Keratinocyte (primary cell): ENCODE measurements at regions not wholly inside any gene's neighbourhood (a gene's known extent, or its start where the extent isn't known, plus 50 kb on each side); places are given as distances from the start of the nearest gene placed in this dataset.

Source experiments
- DNase-seq: peaks from one replicate; pipeline ENCODE4 v3.0.0-alpha.2; 2011; ENCODE audit warnings: low read depth, missing footprints, low spot score
- FAIRE-seq: peaks from 2 replicates; lab custom pipeline; 2011; peaks lifted over from hg19 to GRCh38; lab: Jason Lieb, UNC
- H2AFZ ChIP-seq: 2 replicates; pipeline ENCODE4 v1.6.0; 2012; ENCODE audit warnings: low read length, control low read depth, inconsistent platforms; ENCODE audit not compliant: control insufficient read depth
- H3K27ac ChIP-seq: 2 replicates; pipeline ENCODE4 v1.5.1; 2011; ENCODE audit warnings: low read length; ENCODE audit not compliant: control insufficient read depth, insufficient read depth
- H3K27me3 ChIP-seq: 3 replicates; pipeline ENCODE4 v1.6.0; 2011; ENCODE audit warnings: low read length; ENCODE audit not compliant: control insufficient read depth, insufficient read depth; ENCODE audit errors: extremely low read depth
- H3K36me3 ChIP-seq, 2 experiments: 2 replicates in 1 of 2; 3 replicates in 1 of 2; pipeline ENCODE4 v1.5.1; 2011; ENCODE audit warnings: low read length in 2 of 2, mild to moderate bottlenecking in 1 of 2; ENCODE audit not compliant: control insufficient read depth in 2 of 2, insufficient read depth in 2 of 2; ENCODE audit errors: extremely low read depth in 1 of 2
- H3K4me1 ChIP-seq: 3 replicates; pipeline ENCODE4 v1.5.1; 2011; ENCODE audit warnings: low read length; ENCODE audit not compliant: control insufficient read depth, insufficient read depth; ENCODE audit errors: extremely low read depth
- H3K4me2 ChIP-seq: 3 replicates; pipeline ENCODE4 v1.6.0; 2011; ENCODE audit warnings: low read depth, low read length; ENCODE audit not compliant: control insufficient read depth, insufficient read depth; ENCODE audit errors: extremely low read depth
- H3K4me3 ChIP-seq, 3 experiments: fragments of 200-600 bp in 1 of 3; sonication (generic) in 1 of 3; 2 replicates in 2 of 3; 3 replicates in 1 of 3; pipeline ENCODE4 v1.5.1; 2011 to 2016; ENCODE audit warnings: low read length in 3 of 3, mild to moderate bottlenecking in 3 of 3, control low read depth in 2 of 3, inconsistent platforms in 1 of 3, low read depth in 1 of 3, mixed read lengths in 1 of 3, mixed run types in 1 of 3, moderate library complexity in 1 of 3; ENCODE audit not compliant: control insufficient read depth in 2 of 3, insufficient read depth in 2 of 3; ENCODE audit errors: extremely low read depth in 1 of 3
- H3K79me2 ChIP-seq: 2 replicates; pipeline ENCODE4 v1.6.0; 2012; ENCODE audit warnings: low read length; ENCODE audit not compliant: control insufficient read depth, insufficient read depth
- H3K9ac ChIP-seq: 3 replicates; pipeline ENCODE4 v1.6.0; 2011; ENCODE audit warnings: low read length; ENCODE audit not compliant: control insufficient read depth, insufficient read depth; ENCODE audit errors: extremely low read depth
- H3K9me1 ChIP-seq: 3 replicates; pipeline ENCODE4 v1.6.0; 2011; ENCODE audit warnings: low read length; ENCODE audit not compliant: control insufficient read depth, insufficient read depth; ENCODE audit errors: extremely low read depth
- H3K9me3 ChIP-seq: 2 replicates; pipeline ENCODE4 v1.5.1; 2012; ENCODE audit warnings: low read depth, low read length; ENCODE audit not compliant: control insufficient read depth
- H4K20me1 ChIP-seq: 3 replicates; pipeline ENCODE4 v1.6.0; 2011; ENCODE audit warnings: low read length; ENCODE audit not compliant: control insufficient read depth, insufficient read depth; ENCODE audit errors: extremely low read depth
- EZH2 ChIP-seq: IDR thresholded peaks from one replicate; pipeline ENCODE4 v1.6.1; 2012; ENCODE audit warnings: inconsistent platforms, mild to moderate bottlenecking, low read length, moderate library complexity
- dilution Hi-C: fragments of 300-500 bp; cut with MboI; formaldehyde crosslinking; loops from one replicate; pipeline ENCODE4 v1.7.0; 2020; ENCODE audit warnings: low sequenced_read_pairs; ENCODE audit not compliant: extremely low pct_ligation_motif_present
- TF ChIP-seq, protein P1 (sequence below), 3 experiments: IDR thresholded peaks in 1 of 3; conservative IDR thresholded peaks in 1 of 3; optimal IDR thresholded peaks in 1 of 3; 2 replicates in 2 of 3; 3 replicates in 1 of 3; pipeline versions ENCODE3 to v1.5.1; 2011; ENCODE audit warnings: low read length in 3 of 3, mild to moderate bottlenecking in 3 of 3, moderate library complexity in 2 of 3, control low read depth in 1 of 3, inconsistent platforms in 1 of 3; ENCODE audit not compliant: insufficient read depth in 2 of 3; ENCODE audit errors: extremely low read depth in 1 of 3

DNA sequence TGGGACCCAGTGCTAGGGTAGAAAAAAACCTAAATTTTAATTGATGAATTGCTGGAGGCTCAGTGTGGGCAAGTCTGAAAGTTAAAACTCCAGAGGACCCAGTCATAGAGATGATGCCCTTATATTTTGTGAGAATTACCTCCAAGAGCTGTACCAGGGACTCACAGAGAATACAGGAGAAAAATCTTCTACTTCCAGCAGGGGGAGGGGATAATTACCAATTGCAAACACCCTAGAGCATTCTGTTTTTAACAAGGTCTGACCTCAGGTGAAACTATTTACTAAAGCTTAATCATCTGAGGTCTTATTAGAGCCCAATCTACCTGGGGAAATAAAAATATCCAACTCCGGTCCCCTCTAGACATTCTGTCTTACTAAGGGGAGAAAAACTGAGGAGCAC is 994.7 kb upstream of the MIR17HG start:
- Histone ChIP-seq H3K36me3 (no peaks in the 10 kb centered on the region), H3K4me2 (no peak overlapping the region), H3K27me3 (no peaks in the 10 kb centered on the region), H2AFZ (no peak overlapping the region), H4K20me1 (no peaks in the 10 kb centered on the region), H3K27ac (no peak overlapping the region), H3K4me1 (no peaks in the 10 kb centered on the region), H3K9me1 (no peaks in the 10 kb centered on the region), H3K4me3 (no peak overlapping the region), H3K9me3 (no peaks in the 10 kb centered on the region), H3K79me2 (no peaks in the 10 kb centered on the region), H3K9ac (no peak overlapping the region)
- dilution Hi-C loops: no loop called here
- FAIRE-seq: no peak
- no peak for TF ChIP-seq EZH2
- TF ChIP-seq, protein P1, sequence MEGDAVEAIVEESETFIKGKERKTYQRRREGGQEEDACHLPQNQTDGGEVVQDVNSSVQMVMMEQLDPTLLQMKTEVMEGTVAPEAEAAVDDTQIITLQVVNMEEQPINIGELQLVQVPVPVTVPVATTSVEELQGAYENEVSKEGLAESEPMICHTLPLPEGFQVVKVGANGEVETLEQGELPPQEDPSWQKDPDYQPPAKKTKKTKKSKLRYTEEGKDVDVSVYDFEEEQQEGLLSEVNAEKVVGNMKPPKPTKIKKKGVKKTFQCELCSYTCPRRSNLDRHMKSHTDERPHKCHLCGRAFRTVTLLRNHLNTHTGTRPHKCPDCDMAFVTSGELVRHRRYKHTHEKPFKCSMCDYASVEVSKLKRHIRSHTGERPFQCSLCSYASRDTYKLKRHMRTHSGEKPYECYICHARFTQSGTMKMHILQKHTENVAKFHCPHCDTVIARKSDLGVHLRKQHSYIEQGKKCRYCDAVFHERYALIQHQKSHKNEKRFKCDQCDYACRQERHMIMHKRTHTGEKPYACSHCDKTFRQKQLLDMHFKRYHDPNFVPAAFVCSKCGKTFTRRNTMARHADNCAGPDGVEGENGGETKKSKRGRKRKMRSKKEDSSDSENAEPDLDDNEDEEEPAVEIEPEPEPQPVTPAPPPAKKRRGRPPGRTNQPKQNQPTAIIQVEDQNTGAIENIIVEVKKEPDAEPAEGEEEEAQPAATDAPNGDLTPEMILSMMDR (optimal IDR thresholded peaks at IDR 0.05 in 1 of 3, IDR thresholded peaks at IDR 0.05 in 1 of 3, conservative IDR thresholded peaks at IDR 0.05 in 1 of 3; ENCODE audit: extremely low read depth in 1 of 3, insufficient read depth in 2 of 3, low read length in 3 of 3): no peak
- DNase-seq: no peak

DNA sequence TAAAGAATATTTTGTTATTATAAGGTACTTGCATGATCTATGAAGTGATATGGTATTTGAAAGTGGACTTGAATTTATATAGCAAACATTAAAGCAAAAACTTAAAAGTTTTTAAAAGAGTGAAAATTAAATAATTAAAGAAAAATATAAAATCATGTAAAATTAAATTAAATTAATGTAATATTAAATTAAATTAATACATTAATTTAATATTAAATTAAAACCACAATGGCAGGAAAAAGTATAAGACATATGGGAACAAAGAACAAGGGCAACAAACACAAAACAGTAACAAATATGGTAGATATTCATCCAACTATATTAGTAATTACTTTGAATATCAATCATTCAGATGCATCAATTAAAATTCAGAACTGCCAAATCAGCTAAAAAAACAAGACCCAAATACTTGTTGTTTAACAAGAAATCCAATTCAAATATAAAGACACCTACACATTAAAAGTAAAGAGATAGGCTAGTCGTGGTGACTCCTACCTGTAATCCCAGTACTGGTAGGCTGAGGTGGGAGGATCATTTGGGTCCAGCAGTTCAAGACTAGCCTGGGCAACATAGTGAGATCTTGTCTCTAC is 992.2 kb upstream of the MIR17HG start:
- FAIRE-seq: no peak
- Histone ChIP-seq H3K9ac (no peak overlapping the region), H3K9me1 (no peaks in the 10 kb centered on the region), H3K79me2 (no peaks in the 10 kb centered on the region), H3K4me1 (no peaks in the 10 kb centered on the region), H3K4me3 (no peak overlapping the region), H3K27ac (no peak overlapping the region), H3K4me2 (no peak overlapping the region), H3K36me3 (no peaks in the 10 kb centered on the region), H3K9me3 (no peaks in the 10 kb centered on the region), H3K27me3 (no peaks in the 10 kb centered on the region), H4K20me1 (no peaks in the 10 kb centered on the region), H2AFZ (no peak overlapping the region)
- dilution Hi-C loops: no loop called here
- no peak for DNase-seq
- TF ChIP-seq, protein P1 (optimal IDR thresholded peaks at IDR 0.05 in 1 of 3, IDR thresholded peaks at IDR 0.05 in 1 of 3, conservative IDR thresholded peaks at IDR 0.05 in 1 of 3; ENCODE audit: extremely low read depth in 1 of 3, insufficient read depth in 2 of 3, low read length in 3 of 3): no peak
- TF ChIP-seq EZH2: no peak
